GM03348 (cell line): ENCODE measurements at regions not wholly inside any gene's neighbourhood (a gene's known extent, or its start where the extent isn't known, plus 50 kb on each side); places are given as distances from the start of the nearest gene placed in this dataset.

Experiments
- DNase-seq: peaks from one replicate; pipeline ENCODE4 v3.0.0; 2012; ENCODE audit warnings: low spot score

GRCh38 chr10:4053940-4054339 is 268.9 kb upstream of the KLF6 start:
- DNase-seq, result no peak

- no peak for DNase-seq
Measured at GRCh38 chr10:4051641-4052151, 266.7 kb upstream of the KLF6 start.

- no peak for DNase-seq
Measured at GRCh38 chr10:4051011-4051640, 266.1 kb upstream of the KLF6 start.

GRCh38 chr10:4050061-4050460 is 265.1 kb upstream of the KLF6 start:
- DNase-seq, result no peak

- DNase-seq, result no peak
Measured at GRCh38 chr10:4049348-4049747, 264.3 kb upstream of the KLF6 start.

- no peak for DNase-seq
Measured at GRCh38 chr10:4048236-4048864, 263.3 kb upstream of the KLF6 start.

- DNase-seq, result no peak
Measured at GRCh38 chr10:4046712-4047354, 261.8 kb upstream of the KLF6 start.

- no peak for DNase-seq
Measured at GRCh38 chr10:4046030-4046429, 261.0 kb upstream of the KLF6 start.

- DNase-seq, result no peak
Measured at GRCh38 chr10:4043897-4044665, 259.1 kb upstream of the KLF6 start.

GRCh38 chr10:4041635-4042034 is 256.6 kb upstream of the KLF6 start:
- no peak for DNase-seq

- no peak for DNase-seq
Measured at GRCh38 chr10:4038000-4038399, 253.0 kb upstream of the KLF6 start.

GRCh38 chr10:4035599-4035945 is 250.6 kb upstream of the KLF6 start:
- no peak for DNase-seq

- DNase-seq, result peak; percentile 40
Measured at GRCh38 chr10:4034907-4035598, 250.0 kb upstream of the KLF6 start.

GRCh38 chr10:4033341-4033896 is 248.4 kb upstream of the KLF6 start:
- DNase-seq, result no peak

GRCh38 chr10:4029866-4030265 is 244.9 kb upstream of the KLF6 start:
- DNase-seq, result no peak

GRCh38 chr10:4028854-4029583 is 244.0 kb upstream of the KLF6 start:
- DNase-seq, result no peak

GRCh38 chr10:4028027-4028471 is 243.0 kb upstream of the KLF6 start:
- DNase-seq, result no peak

- DNase-seq, result no peak
Measured at GRCh38 chr10:4025339-4025738, 240.3 kb upstream of the KLF6 start.

- no peak for DNase-seq
Measured at GRCh38 chr10:4024516-4025245, 239.7 kb upstream of the KLF6 start.

GRCh38 chr10:4024027-4024426 is 239.0 kb upstream of the KLF6 start:
- DNase-seq, result no peak
